Skeletal muscle tissue (tissue), 3 donors: ENCODE measurements at regions not wholly inside any gene's neighbourhood (a gene's known extent, or its start where the extent isn't known, plus 50 kb on each side); places are given as distances from the start of the nearest gene placed in this dataset.

Experiments used
- H3K27ac ChIP-seq: one replicate; pipeline ENCODE4 v1.7.0; 2013; ENCODE audit warnings: mild to moderate bottlenecking, low read depth, low read length, inconsistent platforms
- H3K27me3 ChIP-seq, 3 donors: one replicate each; pipeline ENCODE4 v1.7.0; 2013; ENCODE audit warnings: low read length in 3 of 3; ENCODE audit not compliant: control insufficient read depth in 3 of 3, insufficient read depth in 3 of 3
- H3K36me3 ChIP-seq, 3 donors: one replicate each; pipeline ENCODE4 v1.7.0; 2013; ENCODE audit warnings: low read length in 3 of 3; ENCODE audit not compliant: control insufficient read depth in 3 of 3, insufficient read depth in 3 of 3
- H3K4me1 ChIP-seq, 3 donors: one replicate each; pipeline ENCODE4 v1.7.0; 2013; ENCODE audit warnings: low read length in 3 of 3, mild to moderate bottlenecking in 3 of 3; ENCODE audit not compliant: control insufficient read depth in 3 of 3, insufficient read depth in 3 of 3
- H3K4me3 ChIP-seq, 3 donors: one replicate each; pipeline ENCODE4 v1.7.0; 2013; ENCODE audit warnings: low read length in 3 of 3
- H3K9ac ChIP-seq, 3 donors: one replicate each; pipeline ENCODE4 v1.7.0; 2013; ENCODE audit warnings: low read length in 3 of 3, mild to moderate bottlenecking in 3 of 3, moderate library complexity in 2 of 3, low read depth in 1 of 3
- H3K9me3 ChIP-seq, 3 donors: one replicate each; pipeline ENCODE4 v1.7.0; 2013; ENCODE audit warnings: low read length in 3 of 3; ENCODE audit not compliant: control insufficient read depth in 3 of 3
- donor health status: Osteomylitis.

GRCh38 chr10:9860045-9860444 lies 1157.6 kb upstream of the CELF2 start:
- Histone ChIP-seq H3K36me3 (no peaks in the 10 kb centered on the region), H3K4me3 (no peak overlapping the region), H3K4me1 (no peaks in the 10 kb centered on the region), H3K27ac (no peak overlapping the region), H3K9ac (no peak overlapping the region), H3K27me3 (no peaks in the 10 kb centered on the region), H3K9me3 (no peaks in the 10 kb centered on the region)

GRCh38 chr10:9863559-9864121 lies 1154.0 kb upstream of the CELF2 start:
- no peaks in the 10 kb centered on the region for H3K9me3 ChIP-seq
- H3K36me3 ChIP-seq: no peaks in the 10 kb centered on the region
- no peak overlapping the region for H3K4me3 ChIP-seq
- H3K27me3 ChIP-seq: no peaks in the 10 kb centered on the region
- H3K9ac ChIP-seq: no peak overlapping the region
- H3K27ac ChIP-seq: no peak overlapping the region
- no peaks in the 10 kb centered on the region for H3K4me1 ChIP-seq

- Histone ChIP-seq H3K4me1 (no peaks in the 10 kb centered on the region), H3K27me3 (no peaks in the 10 kb centered on the region), H3K27ac (no peak overlapping the region), H3K9me3 (no peaks in the 10 kb centered on the region), H3K36me3 (no peaks in the 10 kb centered on the region), H3K9ac (no peak overlapping the region), H3K4me3 (no peak overlapping the region)
Observed at GRCh38 chr10:9868499-9868898, 1149.2 kb upstream of the CELF2 start.

- Histone ChIP-seq H3K27me3 (no peaks in the 10 kb centered on the region), H3K36me3 (no peaks in the 10 kb centered on the region), H3K27ac (no peak overlapping the region), H3K9me3 (no peaks in the 10 kb centered on the region), H3K9ac (no peak overlapping the region), H3K4me1 (no peaks in the 10 kb centered on the region), H3K4me3 (no peak overlapping the region)
Observed at GRCh38 chr10:9869205-9869604, 1148.5 kb upstream of the CELF2 start.

- Histone ChIP-seq H3K4me3 (no peak overlapping the region), H3K9me3 (no peaks in the 10 kb centered on the region), H3K4me1 (no peaks in the 10 kb centered on the region), H3K9ac (no peak overlapping the region), H3K36me3 (no peaks in the 10 kb centered on the region), H3K27me3 (no peaks in the 10 kb centered on the region), H3K27ac (no peak overlapping the region)
Observed at GRCh38 chr10:9869606-9870176, 1148.0 kb upstream of the CELF2 start.

GRCh38 chr10:9875353-9875752 lies 1142.3 kb upstream of the CELF2 start:
- H3K36me3 ChIP-seq: no peaks in the 10 kb centered on the region
- no peak overlapping the region for H3K27ac ChIP-seq
- H3K4me3 ChIP-seq: no peak overlapping the region
- H3K9ac ChIP-seq: no peak overlapping the region
- no peaks in the 10 kb centered on the region for H3K4me1 ChIP-seq
- H3K27me3 ChIP-seq: no peaks in the 10 kb centered on the region
- no peaks in the 10 kb centered on the region for H3K9me3 ChIP-seq

- Histone ChIP-seq H3K4me1 (no peaks in the 10 kb centered on the region), H3K9ac (no peak overlapping the region), H3K36me3 (no peaks in the 10 kb centered on the region), H3K27me3 (no peaks in the 10 kb centered on the region), H3K4me3 (no peak overlapping the region), H3K27ac (no peak overlapping the region), H3K9me3 (peaks cover 0 to 2% (median 0%) of the 10 kb centered on the region in 3 donors)
Observed at GRCh38 chr10:9877978-9878377, 1139.7 kb upstream of the CELF2 start.

GRCh38 chr10:9878383-9878782 lies 1139.3 kb upstream of the CELF2 start:
- Histone ChIP-seq H3K27ac (no peak overlapping the region), H3K9me3 (peaks cover 0 to 2% (median 0%) of the 10 kb centered on the region in 3 donors), H3K4me3 (no peak overlapping the region), H3K4me1 (no peaks in the 10 kb centered on the region), H3K9ac (no peak overlapping the region), H3K36me3 (no peaks in the 10 kb centered on the region), H3K27me3 (no peaks in the 10 kb centered on the region)

- Histone ChIP-seq H3K4me3 (no peak overlapping the region), H3K27ac (no peak overlapping the region), H3K4me1 (no peaks in the 10 kb centered on the region), H3K36me3 (no peaks in the 10 kb centered on the region), H3K9ac (no peak overlapping the region), H3K27me3 (no peaks in the 10 kb centered on the region), H3K9me3 (peaks cover 0 to 2% (median 0%) of the 10 kb centered on the region in 3 donors)
Observed at GRCh38 chr10:9885761-9886160, 1131.9 kb upstream of the CELF2 start.

GRCh38 chr10:9886772-9887171 lies 1130.9 kb upstream of the CELF2 start:
- no peak overlapping the region for H3K9ac ChIP-seq
- H3K27me3 ChIP-seq: no peaks in the 10 kb centered on the region
- no peak overlapping the region for H3K4me3 ChIP-seq
- no peaks in the 10 kb centered on the region for H3K4me1 ChIP-seq
- no peak overlapping the region for H3K27ac ChIP-seq
- H3K36me3 ChIP-seq: no peaks in the 10 kb centered on the region
- H3K9me3 ChIP-seq: peaks cover 0 to 2% (median 0%) of the 10 kb centered on the region in 3 donors
